D721Med (cell line): ENCODE measurements at regions not wholly inside any gene's neighbourhood (a gene's known extent, or its start where the extent isn't known, plus 50 kb on each side); places are given as distances from the start of the nearest gene placed in this dataset.

Experiments used
- DNase-seq: peaks from one replicate; pipeline ENCODE4 v3.0.0; 2011; ENCODE audit warnings: low spot score; ENCODE audit not compliant: insufficient read length
- FAIRE-seq: peaks from 2 replicates; lab custom pipeline; 2011; peaks lifted over from hg19 to GRCh38; lab: Jason Lieb, UNC
- TF ChIP-seq, protein P1 (sequence below): IDR thresholded peaks from 2 replicates; pipeline ENCODE4 v1.5.1; 2012; ENCODE audit warnings: mild to moderate bottlenecking, control low read depth; ENCODE audit not compliant: insufficient read depth; ENCODE audit errors: missing control alignments

DNA sequence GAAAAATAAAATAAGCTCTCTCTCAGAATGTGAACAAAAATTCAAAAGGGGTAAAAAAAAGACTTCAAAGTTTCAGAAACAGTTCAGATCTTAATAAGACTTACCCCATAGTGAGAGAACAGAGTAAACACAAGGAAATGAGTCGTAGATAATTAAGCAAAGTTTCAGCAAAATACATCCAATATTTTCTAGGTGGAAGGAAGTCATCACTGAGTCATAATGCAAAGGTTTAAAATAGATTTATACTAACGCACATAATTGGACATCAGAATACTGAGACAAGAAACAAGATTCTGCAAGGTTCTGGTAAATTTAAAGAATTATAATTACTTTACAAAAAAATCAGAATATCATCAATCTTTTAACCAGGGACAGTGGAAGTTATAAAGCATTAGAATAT is 1370.7 kb upstream of the ATXN8OS start:
- TF ChIP-seq, protein P1, sequence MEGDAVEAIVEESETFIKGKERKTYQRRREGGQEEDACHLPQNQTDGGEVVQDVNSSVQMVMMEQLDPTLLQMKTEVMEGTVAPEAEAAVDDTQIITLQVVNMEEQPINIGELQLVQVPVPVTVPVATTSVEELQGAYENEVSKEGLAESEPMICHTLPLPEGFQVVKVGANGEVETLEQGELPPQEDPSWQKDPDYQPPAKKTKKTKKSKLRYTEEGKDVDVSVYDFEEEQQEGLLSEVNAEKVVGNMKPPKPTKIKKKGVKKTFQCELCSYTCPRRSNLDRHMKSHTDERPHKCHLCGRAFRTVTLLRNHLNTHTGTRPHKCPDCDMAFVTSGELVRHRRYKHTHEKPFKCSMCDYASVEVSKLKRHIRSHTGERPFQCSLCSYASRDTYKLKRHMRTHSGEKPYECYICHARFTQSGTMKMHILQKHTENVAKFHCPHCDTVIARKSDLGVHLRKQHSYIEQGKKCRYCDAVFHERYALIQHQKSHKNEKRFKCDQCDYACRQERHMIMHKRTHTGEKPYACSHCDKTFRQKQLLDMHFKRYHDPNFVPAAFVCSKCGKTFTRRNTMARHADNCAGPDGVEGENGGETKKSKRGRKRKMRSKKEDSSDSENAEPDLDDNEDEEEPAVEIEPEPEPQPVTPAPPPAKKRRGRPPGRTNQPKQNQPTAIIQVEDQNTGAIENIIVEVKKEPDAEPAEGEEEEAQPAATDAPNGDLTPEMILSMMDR, result no peak
- DNase-seq (no peak), FAIRE-seq (no peak)

DNA sequence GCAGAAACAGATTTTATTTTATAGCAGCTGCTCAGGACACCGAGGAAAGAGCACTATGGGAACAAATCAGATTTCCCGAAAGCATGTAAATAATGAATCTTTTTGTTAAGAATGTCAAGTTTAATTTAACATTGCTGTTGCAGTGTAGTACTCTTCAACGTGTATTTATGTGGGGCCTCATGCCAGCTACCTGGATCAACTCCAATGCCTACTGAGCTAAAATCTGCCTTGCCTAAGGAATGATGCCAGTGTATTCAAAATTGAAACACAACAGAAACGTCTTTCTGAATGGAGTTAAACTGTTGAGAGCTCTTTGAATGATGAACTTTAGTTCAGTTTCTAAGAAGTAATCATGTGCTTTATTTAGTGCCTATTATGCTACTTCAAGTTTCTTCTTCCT is 1379.8 kb upstream of the ATXN8OS start:
- FAIRE-seq (no peak), DNase-seq (no peak)
- TF ChIP-seq, protein P1, result no peak

DNA sequence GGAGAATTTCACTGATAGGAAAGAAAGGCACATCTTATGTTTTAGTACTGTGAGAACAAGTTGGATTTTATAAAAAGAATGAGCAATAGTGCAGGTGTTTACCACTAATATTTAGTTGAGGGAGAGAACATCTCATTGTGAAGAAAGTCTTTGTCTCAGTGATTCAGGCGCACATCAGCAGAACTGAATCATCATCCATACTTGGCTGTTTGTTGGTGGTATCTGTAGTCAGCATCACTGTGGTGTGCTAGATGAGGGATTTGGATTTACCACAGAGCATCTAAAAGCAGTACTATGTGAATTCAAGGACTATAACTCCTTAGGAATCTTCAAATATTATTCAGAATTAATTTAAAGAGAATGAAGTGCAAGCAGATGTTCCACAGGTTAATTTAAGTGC is 1380.5 kb upstream of the ATXN8OS start:
- DNase-seq, result no peak
- TF ChIP-seq, protein P1, result no peak
- FAIRE-seq, result no peak

DNA sequence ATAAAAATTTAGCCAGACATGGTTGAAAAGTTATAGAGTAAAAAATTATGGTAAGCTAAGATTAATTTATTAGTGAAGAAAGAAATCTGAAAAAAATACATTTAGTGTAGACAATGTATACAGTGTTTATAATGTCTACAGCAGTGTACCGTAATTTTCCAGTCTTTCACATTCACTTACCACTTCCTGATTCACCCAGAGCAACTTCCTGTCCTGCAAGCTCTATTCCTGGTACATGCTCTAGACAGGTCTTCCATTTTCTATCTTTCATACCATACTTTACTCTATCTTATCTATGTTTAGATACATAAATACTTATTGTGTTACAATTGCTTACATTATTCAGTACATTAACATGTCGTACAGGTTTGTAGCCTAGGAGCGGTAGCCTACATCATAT is 1387.8 kb upstream of the ATXN8OS start:
- peak; percentile 25 for FAIRE-seq
- TF ChIP-seq, protein P1, result no peak
- no peak for DNase-seq

DNA sequence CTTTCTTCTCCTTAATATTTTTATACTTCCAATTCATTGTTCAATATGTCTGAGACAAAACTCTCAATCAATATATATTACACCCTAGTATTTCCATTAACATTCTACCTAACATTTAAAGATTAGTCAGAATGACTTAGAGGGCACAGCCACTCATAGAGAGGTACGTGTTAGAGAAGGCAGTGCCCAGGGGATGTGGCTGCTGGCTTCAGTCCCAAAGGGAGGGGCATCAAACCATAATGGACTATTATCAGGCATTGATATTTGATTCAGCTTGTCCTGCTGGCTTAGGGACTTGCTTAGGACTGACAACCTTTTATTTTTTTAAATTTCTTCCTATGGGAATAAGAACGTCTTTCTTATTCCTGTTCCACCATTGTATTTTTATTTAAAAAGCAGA is 1392.0 kb upstream of the ATXN8OS start:
- TF ChIP-seq, protein P1, result no peak
- no peak for FAIRE-seq
- DNase-seq, result no peak

DNA sequence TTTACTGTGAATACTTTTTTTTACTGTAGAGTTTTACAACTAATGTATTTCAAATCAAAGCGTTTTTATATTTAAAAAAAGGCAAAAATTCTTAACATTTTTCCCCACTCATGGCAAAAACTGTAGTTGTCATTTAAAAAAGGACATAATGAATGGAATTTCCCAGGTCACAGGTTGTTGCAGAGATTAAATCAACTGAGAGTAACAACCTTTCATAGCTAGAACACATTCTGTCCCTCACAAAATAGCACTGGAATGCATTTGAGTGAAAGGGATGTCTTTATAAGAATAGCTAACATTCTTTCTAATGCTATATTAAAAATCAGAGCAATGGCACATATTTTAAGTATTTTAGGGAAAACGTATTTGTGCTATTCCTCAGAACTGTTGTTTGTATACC is 1393.3 kb upstream of the ATXN8OS start:
- TF ChIP-seq, protein P1, result no peak
- FAIRE-seq (peak; percentile 6), DNase-seq (no peak)

DNA sequence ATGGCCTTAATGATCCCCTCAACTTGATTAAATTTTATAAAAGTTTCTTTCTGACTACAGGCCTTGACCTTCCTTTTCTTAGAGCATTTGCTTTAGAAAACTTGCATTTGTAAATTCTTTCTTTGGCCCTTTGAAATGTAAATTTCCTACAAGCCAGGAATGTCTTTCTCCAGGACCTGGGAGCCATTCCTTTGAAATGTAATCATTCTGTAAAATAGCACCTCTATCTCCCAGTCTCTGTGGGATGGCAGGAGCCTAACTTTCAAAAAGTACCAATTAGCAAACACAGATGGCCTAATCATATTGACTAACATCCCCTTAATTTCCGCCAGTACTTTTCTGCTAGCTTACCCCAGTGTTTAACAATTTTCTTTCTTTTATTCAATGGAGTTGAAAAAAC is 1394.2 kb upstream of the ATXN8OS start:
- TF ChIP-seq, protein P1, result no peak
- FAIRE-seq (no peak), DNase-seq (no peak)
